K562 (cell line): ENCODE measurements at regions not wholly inside any gene's neighbourhood (a gene's known extent, or its start where the extent isn't known, plus 50 kb on each side); places are given as distances from the start of the nearest gene placed in this dataset.
"Not testable (repeated sequence)": the region's sequence is repeated elsewhere in the genome, so short reads cannot be mapped to it uniquely, and the experiment has no call there.

ENCODE experiments used
- ARID1B ChIP-seq: fragments of 450-650 bp; IDR thresholded peaks from 2 replicates; pipeline ENCODE4 v1.6.1; 2016; ENCODE audit warnings: antibody characterized with exemption, mild to moderate bottlenecking, inconsistent platforms
- CTCF ChIP-seq, 3 experiments: IDR thresholded peaks in 2 of 3; conservative IDR thresholded peaks in 1 of 3; 2 replicates each; pipeline ENCODE4 v1.5.1; 2011 to 2012; ENCODE audit warnings: low read length in 3 of 3, mild to moderate bottlenecking in 3 of 3, control low read depth in 2 of 3, improper control_type of control experiment in 1 of 3, inconsistent platforms in 1 of 3, low read depth in 1 of 3, mixed read lengths in 1 of 3, moderate library complexity in 1 of 3; ENCODE audit not compliant: insufficient read depth in 2 of 3
- EWSR1 ChIP-seq: fragments of 450-650 bp; IDR thresholded peaks from 2 replicates; pipeline ENCODE4 v1.6.1; 2018; ENCODE audit warnings: borderline replicate concordance, mild to moderate bottlenecking, low read depth, moderate library complexity; ENCODE audit not compliant: partially characterized antibody
- JUND ChIP-seq, 2 experiments: IDR thresholded peaks; 2 replicates in 1 of 2; 3 replicates in 1 of 2; pipeline ENCODE4 v1.6.1; 2011; ENCODE audit warnings: borderline replicate concordance in 2 of 2, low read depth in 2 of 2, low read length in 2 of 2, improper control_type of control experiment in 1 of 2, missing biosample characterization in 1 of 2, missing genetic modification characterization in 1 of 2, missing genetic modification reagents in 1 of 2
- KLF6 ChIP-seq: fragments of 250-450 bp; sonication (Bioruptor Pico); IDR thresholded peaks from 2 replicates; pipeline ENCODE4 v1.4.0; 2020; ENCODE audit warnings: mild to moderate bottlenecking, moderate library complexity, borderline replicate concordance
- NR1H2 ChIP-seq: sonication (generic); formaldehyde crosslinking; IDR thresholded peaks from 2 replicates; pipeline ENCODE4 v1.4.0; 2020; ENCODE audit warnings: mild to moderate bottlenecking, missing genetic modification reagents
- POLR2A ChIP-seq: fragments of 450-650 bp; conservative IDR thresholded peaks from 2 replicates; pipeline ENCODE4 v1.6.1; 2016
- RAD21 ChIP-seq, 2 experiments: fragments of 250-450 bp in 1 of 2; fragments of 450-650 bp in 1 of 2; sonication (Bioruptor Pico) in 1 of 2; formaldehyde crosslinking in 1 of 2; IDR thresholded peaks in 1 of 2; conservative IDR thresholded peaks in 1 of 2; 2 replicates each; pipeline versions ENCODE4 v1.4.0 to v1.8.0; 2020 to 2022; ENCODE audit warnings: mild to moderate bottlenecking in 2 of 2, moderate library complexity in 1 of 2
- SAFB2 ChIP-seq: fragments of 200-400 bp; formaldehyde crosslinking; IDR thresholded peaks from 2 replicates; pipeline ENCODE4 v1.6.1; 2018; ENCODE audit warnings: borderline replicate concordance, low read length, low read depth, moderate library complexity; ENCODE audit not compliant: severe bottlenecking
- SOX6 ChIP-seq: fragments of 450-650 bp; IDR thresholded peaks from 2 replicates; pipeline ENCODE4 v1.6.1; 2014; ENCODE audit warnings: mild to moderate bottlenecking
- ZNF785 ChIP-seq: fragments of 250-450 bp; sonication (Bioruptor Pico); IDR thresholded peaks from 2 replicates; pipeline ENCODE4 v1.4.0; 2020; ENCODE audit warnings: mild to moderate bottlenecking

- TF ChIP-seq RAD21 (CRISPR knock-in tag; conservative IDR thresholded peaks at IDR 0.05 in 1 of 2, IDR thresholded peaks at IDR 0.05 in 1 of 2); CTCF (IDR thresholded peaks at IDR 0.05 in 2 of 3, conservative IDR thresholded peaks at IDR 0.05 in 1 of 3; ENCODE audit: insufficient read depth in 2 of 3, low read depth in 1 of 3, low read length in 3 of 3); SOX6; JUND (IDR thresholded peaks at IDR 0.05; ENCODE audit: borderline replicate concordance, low read depth, low read length); JUND (tag; IDR thresholded peaks at IDR 0.05; ENCODE audit: borderline replicate concordance, low read depth, low read length); EWSR1; NR1H2 (CRISPR knock-in tag); ZNF785 (CRISPR knock-in tag); SAFB2; POLR2A; KLF6 (CRISPR knock-in tag); ARID1B: not testable (repeated sequence)
These were observed 1277.1 kb downstream of the RPIA start for GRCh38 chr2:89968567-89968966.
